NCI-H128 (cell line): ENCODE measurements at regions not wholly inside any gene's neighbourhood (a gene's known extent, or its start where the extent isn't known, plus 50 kb on each side); places are given as distances from the start of the nearest gene placed in this dataset.

ENCODE experiments used
- DNase-seq: peaks from one replicate; lab custom pipeline; 2025; ENCODE audit not compliant: unreplicated experiment; lab: John Stamatoyannopoulos, UW

DNA sequence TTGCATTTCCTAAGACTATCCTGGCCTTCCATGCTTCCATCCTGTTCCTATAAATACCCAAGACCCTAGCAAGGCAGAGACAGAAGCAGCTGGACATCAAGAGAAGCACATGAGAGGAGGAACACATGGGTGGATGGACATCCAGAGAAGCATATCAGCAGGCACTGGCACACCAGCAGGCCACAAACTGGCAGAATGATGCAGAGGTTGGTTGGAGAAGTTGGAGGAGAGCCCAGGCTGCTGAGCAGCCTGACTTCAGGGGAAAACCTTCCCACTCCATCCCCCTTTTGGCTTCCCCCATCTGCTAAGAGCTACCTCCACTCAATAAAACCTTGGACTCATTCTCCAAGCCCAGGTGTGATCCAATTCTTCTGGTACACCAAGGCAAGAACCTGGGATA lies 332.5 kb downstream of the FRK start:
- no peak for DNase-seq

DNA sequence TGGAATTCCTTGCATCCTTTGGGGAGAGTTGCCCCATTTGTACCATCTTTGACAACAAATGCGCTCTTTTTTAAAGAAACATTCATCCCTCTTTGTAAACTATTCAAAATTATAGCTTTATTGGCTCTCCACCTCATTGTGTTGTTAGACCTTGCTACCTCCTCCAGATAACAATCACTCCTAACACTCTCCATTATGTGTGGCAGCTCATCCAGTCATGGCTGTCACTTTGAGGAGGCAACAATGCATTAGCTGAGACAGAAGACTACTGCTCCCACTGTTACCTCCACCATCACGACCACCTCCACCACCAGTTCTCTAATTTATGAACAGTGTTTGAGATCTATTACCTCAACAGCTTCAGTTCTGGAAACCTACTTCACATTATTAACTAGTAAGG lies 339.1 kb downstream of the FRK start:
- DNase-seq: no peak

DNA sequence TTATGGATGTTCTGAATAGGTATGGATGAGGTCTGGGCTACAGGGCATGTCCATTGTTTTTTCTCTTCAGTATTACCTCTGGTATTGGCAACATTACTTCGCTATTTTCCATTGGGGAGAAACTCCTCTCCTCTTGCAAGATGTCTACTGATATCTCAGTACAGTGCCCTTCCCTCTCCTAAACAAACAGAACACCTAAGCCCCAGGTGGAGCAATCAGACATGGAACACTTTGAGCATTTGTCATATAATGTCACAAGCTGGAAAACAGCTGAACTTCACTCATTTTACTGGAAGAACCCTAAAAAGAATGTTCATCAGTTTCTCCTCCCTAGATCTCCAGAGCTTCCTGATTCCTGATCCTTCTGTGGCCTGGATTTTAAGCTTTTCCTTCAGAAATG lies 339.8 kb downstream of the FRK start:
- no peak for DNase-seq

DNA sequence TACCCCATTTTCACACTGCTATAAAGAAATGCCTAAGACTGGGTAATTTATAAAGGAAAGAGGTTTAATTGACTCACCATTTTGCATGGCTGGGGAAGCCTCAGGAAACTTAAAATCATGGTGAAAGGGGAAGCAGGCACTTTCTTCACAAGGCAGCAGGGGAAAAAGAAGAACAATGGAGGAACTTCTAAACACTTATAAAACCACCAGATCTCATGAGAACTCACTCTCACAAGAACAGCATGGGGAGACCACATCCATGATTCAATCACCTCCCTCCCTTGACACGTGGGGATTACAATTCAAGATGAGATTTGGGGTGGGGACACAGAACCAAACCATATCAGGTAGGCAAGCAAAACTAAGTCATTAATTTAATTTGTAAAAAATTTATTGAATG lies 343.2 kb downstream of the FRK start:
- DNase-seq: no peak

DNA sequence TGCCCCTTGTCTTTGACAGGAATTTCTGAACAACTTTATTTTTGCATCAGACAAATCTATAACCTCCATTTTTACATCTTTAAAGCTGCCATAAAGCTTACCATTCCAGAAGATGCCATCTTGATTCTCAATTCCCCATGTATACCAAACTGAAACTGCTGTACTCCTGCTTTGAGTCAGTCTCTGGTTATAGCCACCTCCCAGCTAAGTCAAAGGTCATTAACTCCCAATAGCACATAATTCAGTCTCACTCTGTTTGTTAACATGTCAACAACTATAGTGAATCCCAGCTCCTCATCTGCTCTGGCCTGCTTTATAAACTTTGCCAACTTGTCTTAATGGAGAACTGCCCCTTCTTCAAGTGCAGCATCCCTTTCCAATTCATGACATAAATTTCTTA lies 343.6 kb downstream of the FRK start:
- DNase-seq: no peak

DNA sequence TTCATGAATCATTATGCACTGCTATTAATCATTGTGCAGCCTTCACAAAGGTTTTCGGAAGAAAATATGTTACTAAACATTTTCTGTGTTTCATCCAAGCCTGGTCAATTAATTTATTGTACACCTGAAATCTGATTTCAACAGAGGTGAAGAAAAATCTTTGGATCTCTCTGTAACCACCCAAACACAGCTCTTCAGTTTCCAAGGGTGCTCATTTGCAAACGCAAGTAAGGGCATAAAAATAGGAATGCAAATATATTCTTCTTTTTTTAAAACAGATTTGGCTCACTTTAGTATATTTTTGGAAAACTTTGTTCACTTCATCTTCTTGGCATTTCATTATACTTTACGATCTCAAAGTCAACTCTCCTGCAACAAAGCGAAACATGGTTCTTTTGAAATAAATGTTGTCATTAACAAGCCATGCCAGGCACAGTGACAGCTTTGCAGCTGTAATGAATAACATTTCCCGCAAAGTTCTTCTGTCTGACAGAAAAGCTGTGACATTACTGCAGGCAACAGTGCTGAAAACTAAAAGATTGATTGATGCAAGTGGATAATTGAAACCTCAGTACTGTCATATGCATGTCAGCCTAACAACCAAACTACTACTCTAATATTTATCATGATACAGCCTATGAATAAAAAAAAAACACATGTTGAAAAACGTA lies 348.3 kb downstream of the FRK start:
- DNase-seq: no peak

DNA sequence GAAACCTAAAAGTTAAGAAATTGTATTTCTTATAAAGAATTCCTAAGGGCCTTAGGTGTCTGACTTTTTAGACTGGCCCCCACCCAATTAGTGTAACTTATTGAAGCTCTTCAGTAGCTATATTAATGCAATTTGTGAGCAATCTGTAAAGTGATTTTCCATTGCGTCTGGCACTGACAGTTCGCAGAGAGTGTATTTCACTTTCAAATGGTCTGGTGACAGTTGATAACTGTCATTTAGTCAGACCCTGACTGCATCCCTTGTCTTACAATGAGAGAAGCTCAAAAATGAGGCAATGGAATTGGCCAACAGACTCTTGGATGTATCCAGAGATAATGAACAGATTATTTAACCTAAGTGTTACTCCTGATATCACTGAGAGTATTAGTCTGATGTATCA lies 351.8 kb downstream of the FRK start:
- DNase-seq: no peak

DNA sequence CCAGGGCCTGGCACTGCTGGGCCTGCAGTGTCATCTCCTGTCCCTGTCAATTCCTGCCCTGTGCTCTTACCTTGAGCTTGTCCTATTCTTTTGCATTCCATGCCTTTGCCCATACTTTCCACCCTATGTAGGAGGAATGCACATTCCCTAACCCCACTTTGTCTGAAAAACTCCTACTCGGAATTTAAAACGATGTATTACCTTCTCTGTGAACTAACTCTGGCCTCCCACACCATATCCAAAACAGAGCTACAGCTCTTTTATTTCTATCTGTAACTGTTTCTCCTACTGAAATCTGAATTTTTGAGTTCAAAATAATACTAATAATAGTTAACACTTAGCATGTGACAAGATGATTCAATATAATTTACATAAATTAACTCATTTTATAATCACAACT lies 353.7 kb downstream of the FRK start:
- DNase-seq: no peak

DNA sequence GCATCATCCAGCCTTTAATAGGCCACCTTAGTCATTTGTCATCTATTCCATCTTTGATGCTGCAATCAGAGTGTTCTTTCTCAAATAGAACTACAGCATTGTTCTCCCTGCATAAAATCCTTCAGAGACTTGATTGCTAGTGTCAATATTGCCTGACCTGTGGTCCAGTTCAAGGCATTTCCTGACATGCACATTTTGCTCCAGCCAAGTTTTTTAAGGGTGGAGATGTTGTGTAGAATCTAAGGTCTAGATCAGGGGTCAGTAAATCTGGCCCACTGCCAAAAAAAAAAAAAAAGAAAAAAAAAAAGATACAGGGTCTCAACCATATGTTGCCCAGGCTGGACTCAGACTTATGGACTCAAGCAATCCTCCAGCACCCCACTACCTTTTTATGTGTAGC lies 354.4 kb downstream of the FRK start:
- DNase-seq: no peak

DNA sequence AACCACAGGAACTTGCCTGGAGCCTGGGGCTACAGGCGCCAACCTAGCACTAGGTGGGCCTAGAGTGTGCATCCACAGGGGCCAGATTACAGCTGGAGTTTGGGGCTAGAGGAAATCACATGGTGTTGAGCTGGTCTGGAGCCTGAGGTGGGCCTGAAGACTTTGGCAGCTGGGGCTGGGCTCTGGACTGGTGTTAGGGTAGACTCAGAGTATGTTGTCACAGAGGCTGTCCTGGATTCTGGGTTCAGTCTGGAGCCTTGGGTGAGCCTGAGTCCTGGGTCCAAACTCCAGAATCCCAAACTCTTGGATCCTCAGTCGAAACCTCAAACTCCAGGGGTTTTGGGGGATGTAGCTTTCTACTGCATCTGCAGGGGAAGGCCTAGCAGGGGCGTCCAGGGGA lies 356.7 kb downstream of the FRK start:
- no peak for DNase-seq

DNA sequence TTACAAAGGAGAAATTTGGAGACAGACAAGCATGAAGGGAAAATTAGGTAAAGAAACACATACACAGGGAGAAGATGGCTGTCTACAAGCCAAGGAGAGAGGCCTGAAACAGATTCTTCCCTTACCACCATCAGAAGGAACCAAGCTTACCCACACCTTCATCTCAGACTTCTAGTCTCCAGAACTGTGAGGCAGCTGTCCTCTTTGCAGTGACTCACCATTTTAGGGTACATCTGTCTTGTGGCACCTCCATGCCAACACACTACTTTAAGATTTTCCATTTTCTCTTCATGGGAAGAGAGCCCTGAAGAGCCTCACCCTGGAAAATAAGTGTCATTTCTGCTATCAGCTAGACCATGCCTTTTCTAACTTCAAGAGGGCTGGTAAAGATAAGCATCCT lies 369.3 kb downstream of the FRK start:
- no peak for DNase-seq

DNA sequence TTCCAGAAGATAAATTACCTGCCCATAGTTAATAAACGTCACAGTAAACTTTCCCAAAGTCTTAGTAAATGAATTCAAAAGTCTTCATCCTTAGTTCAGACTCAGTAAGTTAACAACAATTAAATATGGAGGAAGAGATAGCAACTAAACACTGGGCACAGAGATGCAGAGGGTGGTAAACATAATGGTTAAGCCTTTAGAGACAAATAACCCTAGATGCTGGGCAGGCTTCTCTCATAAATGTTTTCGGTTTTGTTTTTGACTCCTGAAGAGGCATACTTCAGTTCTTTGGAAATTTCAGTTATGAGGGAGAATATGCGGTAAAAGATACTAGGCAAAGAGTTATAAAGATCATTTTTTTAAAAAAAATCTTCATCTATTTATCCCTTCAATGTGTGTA lies 369.8 kb downstream of the FRK start:
- no peak for DNase-seq

DNA sequence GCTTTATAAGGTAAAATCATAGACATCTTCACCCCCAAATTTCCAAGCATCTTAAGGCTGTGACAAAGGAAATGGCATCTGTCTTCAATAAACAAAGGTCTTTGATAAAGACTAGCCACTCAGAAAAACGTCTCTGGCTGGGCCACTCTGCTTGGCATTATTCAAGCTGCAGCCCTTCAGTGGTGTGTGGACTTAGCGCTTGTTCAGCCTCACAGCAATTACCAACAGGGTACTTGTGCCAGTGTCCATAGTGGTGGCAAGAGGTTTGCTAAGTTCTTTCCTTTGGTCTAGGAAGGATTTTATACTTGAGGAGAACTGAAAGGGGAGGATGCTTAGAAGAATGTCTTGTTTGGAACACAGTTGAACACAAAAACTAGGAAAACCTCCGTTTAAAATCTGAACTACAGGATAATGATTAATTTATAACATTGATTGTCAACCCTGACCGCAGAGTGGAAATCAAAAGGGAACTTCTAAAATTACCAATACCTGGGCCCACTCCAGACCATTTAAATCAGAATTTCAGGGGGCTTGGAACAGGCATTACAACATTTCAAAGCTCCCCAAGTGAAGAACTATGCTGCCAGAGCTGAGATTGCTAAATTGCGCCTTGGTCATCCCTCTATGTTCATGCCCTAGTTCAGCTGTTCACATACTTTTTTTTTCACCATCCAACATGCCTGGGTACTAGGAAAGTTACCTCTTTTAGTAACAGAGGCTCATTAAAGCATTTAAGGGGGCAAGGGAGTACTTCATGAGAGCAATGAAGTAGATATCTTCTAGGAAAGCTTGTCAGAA lies 378.5 kb downstream of the FRK start:
- DNase-seq: no peak

DNA sequence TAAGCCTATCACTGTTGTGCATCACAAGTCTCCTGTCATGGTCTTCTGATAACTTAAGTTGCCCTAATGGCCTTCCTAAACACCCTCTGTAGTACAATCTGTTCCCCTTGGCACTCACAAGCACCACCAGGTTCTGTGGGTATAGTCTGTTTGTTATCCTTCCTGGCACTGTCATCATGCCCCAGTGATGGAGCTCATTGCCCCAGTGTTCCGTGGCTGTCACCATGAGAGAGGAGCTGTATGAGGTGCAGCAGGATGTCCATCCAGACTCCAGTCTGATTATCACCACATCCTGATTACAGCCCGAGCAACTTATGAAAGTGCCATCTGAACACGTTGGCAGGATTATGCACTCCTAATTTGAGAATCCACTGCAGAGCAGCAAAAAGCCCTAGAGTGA lies 380.1 kb downstream of the FRK start:
- DNase-seq: no peak

DNA sequence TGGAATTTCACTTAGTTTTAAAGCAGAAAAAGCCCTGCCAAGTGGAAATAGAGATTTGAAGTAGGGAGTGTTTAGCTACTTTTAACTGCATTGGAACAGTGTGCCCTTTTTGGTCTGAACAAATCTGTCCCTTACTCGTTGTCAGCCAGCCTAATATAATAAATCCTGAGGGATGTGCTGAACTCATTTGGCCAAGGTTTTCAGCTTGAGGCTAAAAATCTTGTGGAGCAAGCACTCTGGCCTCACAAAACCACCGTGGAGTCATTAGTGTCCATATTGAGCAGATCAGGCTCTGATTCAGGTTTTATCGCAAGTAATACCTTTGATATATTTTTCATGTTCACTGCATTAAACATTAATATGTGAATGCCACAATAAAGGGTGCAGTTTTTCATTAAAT lies 383.5 kb downstream of the FRK start:
- no peak for DNase-seq

DNA sequence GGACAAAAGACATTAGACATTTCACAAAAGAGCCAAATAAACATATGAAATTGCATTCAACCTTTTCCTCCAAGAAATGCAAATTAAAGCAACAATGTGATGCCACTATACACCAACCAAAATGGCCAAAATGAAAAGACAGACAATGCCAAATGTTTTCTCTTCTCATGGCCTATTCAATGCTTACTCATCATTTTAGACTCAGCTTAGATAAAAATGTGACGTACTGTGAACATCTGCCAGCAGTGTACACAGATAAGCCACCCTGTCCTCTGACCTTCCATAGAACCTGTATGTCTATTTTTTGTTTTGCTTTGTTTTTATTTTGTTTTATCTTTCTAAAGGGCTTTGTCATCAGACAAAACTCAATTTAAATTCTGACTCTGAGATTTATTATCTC lies 385.2 kb downstream of the FRK start:
- no peak for DNase-seq

DNA sequence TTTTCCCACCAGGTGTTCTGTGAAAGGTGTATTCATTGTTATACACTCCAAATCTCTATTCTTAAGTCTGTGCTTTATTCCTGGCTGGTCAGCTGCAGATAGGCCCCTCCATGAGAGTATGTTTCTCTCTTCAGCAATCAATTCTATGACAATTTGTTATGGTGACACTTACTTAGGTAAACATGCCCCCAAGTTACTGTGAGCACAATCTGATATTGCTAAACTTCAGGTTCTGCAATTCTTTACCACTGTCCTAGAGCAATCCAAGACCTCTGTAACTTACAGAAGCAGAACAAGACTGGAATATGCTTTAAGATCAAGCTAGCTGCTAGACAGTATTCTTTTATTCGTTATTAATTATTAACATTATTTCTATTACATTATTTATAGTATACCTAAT lies 391.9 kb downstream of the FRK start:
- no peak for DNase-seq

DNA sequence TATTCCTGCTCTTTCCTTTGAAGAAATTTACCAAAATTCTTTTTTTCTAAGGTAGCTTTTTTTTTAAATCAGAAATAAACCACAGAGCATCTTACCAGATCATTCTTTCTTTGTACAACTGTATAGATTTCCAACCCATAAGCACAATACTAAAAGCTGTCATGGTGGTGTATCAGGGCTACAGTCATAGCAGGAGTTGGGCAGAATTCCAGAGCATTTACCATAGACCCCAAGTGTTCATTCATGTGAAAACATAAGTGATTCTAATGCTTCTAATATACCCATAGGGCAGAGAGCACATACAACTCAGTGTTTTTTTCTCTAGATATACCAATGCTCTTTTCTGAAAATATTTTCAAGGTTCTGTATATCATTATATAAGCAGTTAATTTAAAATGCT lies 392.5 kb downstream of the FRK start:
- DNase-seq: no peak

DNA sequence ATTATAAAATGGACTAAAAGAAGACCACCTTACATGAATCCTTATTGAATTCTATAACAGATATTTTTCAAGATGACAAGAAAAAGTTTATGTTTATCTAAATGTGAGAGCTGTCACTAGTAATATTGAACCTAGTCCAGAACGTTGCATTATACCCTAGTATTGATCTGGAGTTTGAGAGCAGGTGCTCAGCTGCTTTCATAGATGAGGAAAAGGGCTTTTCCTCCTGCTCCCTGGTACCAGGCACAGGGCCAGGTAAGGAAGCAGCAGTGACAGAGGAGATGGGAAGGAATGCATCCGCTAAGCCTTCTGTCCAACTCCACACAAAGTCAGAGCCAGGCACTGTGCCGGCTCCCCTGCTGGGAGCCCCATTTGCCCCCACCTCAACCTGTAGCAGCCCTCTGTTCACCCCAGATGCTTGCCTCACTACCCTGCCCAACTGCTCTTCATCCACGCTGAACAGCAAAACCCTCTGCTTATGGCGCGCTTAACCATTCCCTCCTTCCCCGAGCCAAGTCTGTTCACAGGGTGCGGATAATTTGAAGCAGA lies 393.1 kb downstream of the FRK start:
- DNase-seq: no peak

DNA sequence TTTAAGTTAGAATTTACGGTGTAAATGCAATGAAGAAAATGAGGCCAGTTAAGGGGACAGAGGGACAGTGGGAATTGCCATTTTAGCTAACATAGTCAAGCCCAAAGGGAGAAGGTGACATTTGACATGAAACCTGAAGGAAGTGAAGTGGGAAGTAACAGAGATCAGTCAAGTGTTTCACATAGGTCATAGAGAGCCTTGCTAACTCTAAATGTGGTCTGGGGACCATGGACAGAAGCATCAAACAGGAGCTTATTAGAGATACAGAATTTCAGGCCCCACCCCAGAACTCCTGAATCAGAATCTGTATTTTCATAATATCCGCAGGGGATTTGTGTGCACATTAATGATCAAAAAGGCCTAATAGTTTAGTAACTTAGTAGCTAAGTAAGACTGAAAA lies 393.7 kb downstream of the FRK start:
- no peak for DNase-seq

DNA sequence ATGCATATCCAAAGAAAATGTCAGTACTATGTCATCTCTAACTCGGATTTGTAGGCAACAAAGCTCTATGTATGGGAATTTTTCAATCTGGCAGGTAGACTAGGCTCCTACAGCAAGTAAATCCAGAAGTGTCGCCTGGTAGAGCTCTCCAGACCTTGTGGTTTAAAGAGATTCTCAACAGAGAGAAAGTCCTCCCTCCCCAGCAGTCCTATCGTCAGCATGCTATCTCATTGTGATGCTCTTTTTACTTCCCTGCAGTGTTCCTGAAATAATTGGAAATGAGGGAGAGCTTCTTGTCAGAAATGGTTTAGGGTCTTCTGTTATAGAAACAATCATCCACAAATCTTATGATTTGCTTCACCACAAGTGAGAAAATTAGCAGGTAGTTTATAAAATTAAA lies 395.4 kb downstream of the FRK start:
- no peak for DNase-seq

DNA sequence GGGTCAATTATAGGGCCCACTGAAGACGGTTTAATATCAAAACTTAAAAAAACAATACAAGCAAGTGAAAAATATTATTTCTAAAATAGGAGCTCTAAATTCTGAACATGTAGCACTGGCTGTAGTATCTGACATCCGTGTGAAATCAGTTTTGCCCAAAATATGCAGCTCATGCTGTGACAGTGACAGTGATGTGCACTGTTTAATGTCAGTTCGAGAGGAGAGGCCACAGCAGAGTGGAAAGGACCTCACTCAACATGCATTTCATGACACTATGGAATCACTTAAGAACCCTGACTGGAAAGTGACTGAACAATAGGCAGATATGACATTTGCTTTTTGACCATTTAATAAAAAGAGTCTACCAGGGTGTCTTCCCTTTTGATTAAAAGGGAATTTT lies 397.0 kb downstream of the FRK start:
- DNase-seq: no peak

DNA sequence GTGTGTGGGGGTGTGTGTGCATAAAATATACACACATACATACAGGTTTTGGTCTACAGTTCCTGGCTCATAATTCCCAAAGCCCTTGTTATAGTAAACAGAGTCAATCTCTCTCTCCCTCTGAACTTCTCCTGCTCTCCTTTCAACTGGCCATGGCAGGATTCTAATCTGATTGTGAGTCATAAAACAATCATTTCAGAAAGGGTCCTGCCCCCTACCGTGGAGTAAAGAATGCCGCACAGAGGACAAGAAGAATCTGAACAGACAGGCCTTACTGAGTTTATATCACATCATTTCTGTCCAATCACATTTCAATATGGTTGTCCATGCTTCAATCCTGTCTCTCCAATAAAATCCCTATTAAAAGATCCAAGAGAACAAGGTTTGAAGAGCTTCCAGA lies 416.9 kb downstream of the FRK start:
- no peak for DNase-seq
